ENCODE measurements at regions not wholly inside any gene's neighbourhood (a gene's known extent, or its start where the extent isn't known, plus 50 kb on each side); places are given as distances from the start of the nearest gene placed in this dataset.
A peak's percentile ranks its signal among the peaks of the same experiment; 100 is the strongest.

GRCh38 chr11:19557720-19558140, 154.9 kb upstream of the NAV2 start:
- Histone ChIP-seq H3K79me2 (replicated peaks; ENCODE audit: insufficient read depth) (no peaks in the 10 kb centered on the region), H3K36me3 (ENCODE audit: insufficient read depth) (no peaks in the 10 kb centered on the region), H3F3A (replicated peaks; ENCODE audit: low read depth) (no peaks in the 10 kb centered on the region), H3K27me3 (ENCODE audit: insufficient read depth) (no peaks in the 10 kb centered on the region), H3K9me2 (ENCODE audit: insufficient read depth) (no peaks in the 10 kb centered on the region), H3K4me3 (no peak overlapping the region), H4K20me1 (replicated peaks; ENCODE audit: insufficient read depth) (no peaks in the 10 kb centered on the region), H3K4me2 (no peak overlapping the region), H3K4me1 (ENCODE audit: insufficient read depth) (peaks cover 8% of the 10 kb centered on the region; the same call in 1 of the 2 replicates), H3K27ac (ENCODE audit: low read depth) (no peak overlapping the region), H2AFZ (no peak overlapping the region)
- TF ChIP-seq, protein P1, sequence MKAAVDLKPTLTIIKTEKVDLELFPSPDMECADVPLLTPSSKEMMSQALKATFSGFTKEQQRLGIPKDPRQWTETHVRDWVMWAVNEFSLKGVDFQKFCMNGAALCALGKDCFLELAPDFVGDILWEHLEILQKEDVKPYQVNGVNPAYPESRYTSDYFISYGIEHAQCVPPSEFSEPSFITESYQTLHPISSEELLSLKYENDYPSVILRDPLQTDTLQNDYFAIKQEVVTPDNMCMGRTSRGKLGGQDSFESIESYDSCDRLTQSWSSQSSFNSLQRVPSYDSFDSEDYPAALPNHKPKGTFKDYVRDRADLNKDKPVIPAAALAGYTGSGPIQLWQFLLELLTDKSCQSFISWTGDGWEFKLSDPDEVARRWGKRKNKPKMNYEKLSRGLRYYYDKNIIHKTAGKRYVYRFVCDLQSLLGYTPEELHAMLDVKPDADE (IDR thresholded peaks at IDR 0.05): no peak
- TF ChIP-seq NANOG (IDR thresholded peaks at IDR 0.05; ENCODE audit: borderline replicate concordance) (no peak), ZNF462 (CRISPR knock-in tag; IDR thresholded peaks at IDR 0.05) (0 out of 2 replicates have a peak, but pooled peaks have one; percentile 41), POLR2AphosphoS5 (IDR thresholded peaks at IDR 0.05; ENCODE audit: low read depth) (no peak), ZNF114 (CRISPR knock-in tag; IDR thresholded peaks at IDR 0.05) (no peak)
- TF ChIP-seq, protein P2, sequence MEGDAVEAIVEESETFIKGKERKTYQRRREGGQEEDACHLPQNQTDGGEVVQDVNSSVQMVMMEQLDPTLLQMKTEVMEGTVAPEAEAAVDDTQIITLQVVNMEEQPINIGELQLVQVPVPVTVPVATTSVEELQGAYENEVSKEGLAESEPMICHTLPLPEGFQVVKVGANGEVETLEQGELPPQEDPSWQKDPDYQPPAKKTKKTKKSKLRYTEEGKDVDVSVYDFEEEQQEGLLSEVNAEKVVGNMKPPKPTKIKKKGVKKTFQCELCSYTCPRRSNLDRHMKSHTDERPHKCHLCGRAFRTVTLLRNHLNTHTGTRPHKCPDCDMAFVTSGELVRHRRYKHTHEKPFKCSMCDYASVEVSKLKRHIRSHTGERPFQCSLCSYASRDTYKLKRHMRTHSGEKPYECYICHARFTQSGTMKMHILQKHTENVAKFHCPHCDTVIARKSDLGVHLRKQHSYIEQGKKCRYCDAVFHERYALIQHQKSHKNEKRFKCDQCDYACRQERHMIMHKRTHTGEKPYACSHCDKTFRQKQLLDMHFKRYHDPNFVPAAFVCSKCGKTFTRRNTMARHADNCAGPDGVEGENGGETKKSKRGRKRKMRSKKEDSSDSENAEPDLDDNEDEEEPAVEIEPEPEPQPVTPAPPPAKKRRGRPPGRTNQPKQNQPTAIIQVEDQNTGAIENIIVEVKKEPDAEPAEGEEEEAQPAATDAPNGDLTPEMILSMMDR (conservative IDR thresholded peaks at IDR 0.05; ENCODE audit: low read depth in 2 of 2): peak; percentile 95 to 99
- peak; percentile 96 for DNase-seq (ENCODE audit: low spot score)
- Mint-ChIP-seq H3K27ac (no peak overlapping the region), H3K9me3 (no peaks in the 10 kb centered on the region), H3K4me1 (peaks cover 17% of the 10 kb centered on the region), H3K4me3 (no peak overlapping the region), H3K27me3 (ENCODE audit: insufficient read depth, low read depth, poor library complexity) (peaks cover 4% of the 10 kb centered on the region), H3K36me3 (ENCODE audit: low read depth) (no peaks in the 10 kb centered on the region)
- ATAC-seq: peak; percentile 95
